ENCODE measurements at regions not wholly inside any gene's neighbourhood (a gene's known extent, or its start where the extent isn't known, plus 50 kb on each side); places are given as distances from the start of the nearest gene placed in this dataset.
A peak's percentile ranks its signal among the peaks of the same experiment; 100 is the strongest.

DNA sequence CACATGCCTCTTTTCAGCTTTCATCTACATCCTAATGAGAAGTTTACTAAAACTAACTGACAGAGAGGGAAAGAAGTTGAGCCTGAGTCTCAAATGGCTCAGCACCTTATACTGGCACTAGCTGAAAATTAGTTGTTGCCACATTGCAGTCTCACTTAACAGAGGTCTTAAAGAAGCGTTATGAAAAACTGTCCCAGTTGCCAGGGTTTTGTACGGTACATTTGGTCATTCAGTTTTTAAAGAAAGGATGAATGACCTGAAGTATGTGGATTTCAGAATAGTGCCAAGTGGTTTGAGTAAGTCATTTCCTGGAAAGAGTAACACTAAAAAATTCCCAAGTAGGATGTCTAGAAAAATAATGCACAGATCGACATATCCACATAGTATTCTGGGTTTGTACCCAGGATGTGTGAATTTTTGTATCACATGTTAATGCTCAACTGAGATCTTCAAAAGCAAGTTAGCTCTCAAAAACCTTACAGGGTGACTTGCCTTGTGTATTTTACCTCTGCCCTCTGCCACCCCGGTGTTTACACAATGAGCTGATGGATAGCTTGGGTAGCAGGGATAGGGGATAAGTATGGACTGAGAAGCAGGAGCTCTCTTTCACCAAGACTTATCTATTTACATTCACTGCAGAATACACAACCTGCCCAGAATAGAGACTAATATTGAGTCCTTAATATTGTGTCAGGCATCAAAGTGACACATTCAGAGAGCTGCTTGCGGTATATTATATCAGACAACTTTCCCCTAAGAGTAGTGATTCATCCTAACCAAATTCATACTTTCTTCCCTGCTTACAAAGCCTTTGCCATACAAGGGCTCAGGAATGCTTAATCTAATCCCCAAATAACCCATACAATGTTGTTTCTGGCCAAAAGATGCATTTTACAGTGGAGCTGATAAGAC, 1075.7 kb upstream of the PABPC4L start:
- H3K4me3 ChIP-seq: no peak overlapping the region
- CTCF ChIA-PET: no interaction called here
- 22% methylated on average over 5 of the region's 5 CpGs for WGBS (ENCODE audit: missing lambda C conversion rate)
- TF ChIP-seq, protein P1, sequence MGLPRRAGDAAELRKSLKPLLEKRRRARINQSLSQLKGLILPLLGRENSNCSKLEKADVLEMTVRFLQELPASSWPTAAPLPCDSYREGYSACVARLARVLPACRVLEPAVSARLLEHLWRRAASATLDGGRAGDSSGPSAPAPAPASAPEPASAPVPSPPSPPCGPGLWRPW (IDR thresholded peaks at IDR 0.05): no peak
- TF ChIP-seq, protein P2, sequence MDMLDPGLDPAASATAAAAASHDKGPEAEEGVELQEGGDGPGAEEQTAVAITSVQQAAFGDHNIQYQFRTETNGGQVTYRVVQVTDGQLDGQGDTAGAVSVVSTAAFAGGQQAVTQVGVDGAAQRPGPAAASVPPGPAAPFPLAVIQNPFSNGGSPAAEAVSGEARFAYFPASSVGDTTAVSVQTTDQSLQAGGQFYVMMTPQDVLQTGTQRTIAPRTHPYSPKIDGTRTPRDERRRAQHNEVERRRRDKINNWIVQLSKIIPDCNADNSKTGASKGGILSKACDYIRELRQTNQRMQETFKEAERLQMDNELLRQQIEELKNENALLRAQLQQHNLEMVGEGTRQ (IDR thresholded peaks at IDR 0.05): no peak
- no peak for TF ChIP-seq BHLHE40 (IDR thresholded peaks at IDR 0.05; ENCODE audit: low read depth, low read length)
- TF ChIP-seq, protein P3, sequence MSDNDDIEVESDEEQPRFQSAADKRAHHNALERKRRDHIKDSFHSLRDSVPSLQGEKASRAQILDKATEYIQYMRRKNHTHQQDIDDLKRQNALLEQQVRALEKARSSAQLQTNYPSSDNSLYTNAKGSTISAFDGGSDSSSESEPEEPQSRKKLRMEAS (IDR thresholded peaks at IDR 0.05): no peak
- FAIRE-seq: no peak
- POLR2A ChIA-PET: no interaction called here
- H3K27ac ChIP-seq: no peak overlapping the region
- 0 out of 3 replicates have a peak overlapping the region, but pooled peaks have one; percentile 5 for H3K4me2 ChIP-seq
- no peaks in the 10 kb centered on the region for H3K9me3 ChIP-seq
- no peak for DNase-seq (ENCODE audit: low read depth in 1 of 2, low spot score in 1 of 2)
- H3K4me1 ChIP-seq: no peaks in the 10 kb centered on the region
- no peak for ATAC-seq

DNA sequence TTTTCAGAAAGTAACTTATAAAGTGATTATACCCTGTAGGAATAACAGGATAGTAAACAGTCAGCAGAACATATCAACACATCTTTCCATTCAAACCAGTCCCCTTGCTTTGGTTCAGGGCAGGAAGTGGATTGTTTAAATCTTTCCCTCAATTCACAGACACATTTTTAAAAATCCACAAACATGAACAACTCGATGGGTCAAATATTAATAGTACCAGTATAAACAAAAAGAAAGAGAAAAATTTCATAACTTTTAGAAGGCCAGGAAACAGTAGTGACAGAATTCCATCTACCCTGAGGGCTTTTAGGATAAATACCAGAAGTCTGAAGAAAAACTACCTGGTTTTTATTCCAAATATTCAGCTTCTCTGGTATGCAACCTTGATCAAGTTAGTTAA, 1072.8 kb upstream of the PABPC4L start:
- ATAC-seq: no peak
- no peak for DNase-seq (ENCODE audit: low read depth in 1 of 2, low spot score in 1 of 2)
- TF ChIP-seq, protein P4, sequence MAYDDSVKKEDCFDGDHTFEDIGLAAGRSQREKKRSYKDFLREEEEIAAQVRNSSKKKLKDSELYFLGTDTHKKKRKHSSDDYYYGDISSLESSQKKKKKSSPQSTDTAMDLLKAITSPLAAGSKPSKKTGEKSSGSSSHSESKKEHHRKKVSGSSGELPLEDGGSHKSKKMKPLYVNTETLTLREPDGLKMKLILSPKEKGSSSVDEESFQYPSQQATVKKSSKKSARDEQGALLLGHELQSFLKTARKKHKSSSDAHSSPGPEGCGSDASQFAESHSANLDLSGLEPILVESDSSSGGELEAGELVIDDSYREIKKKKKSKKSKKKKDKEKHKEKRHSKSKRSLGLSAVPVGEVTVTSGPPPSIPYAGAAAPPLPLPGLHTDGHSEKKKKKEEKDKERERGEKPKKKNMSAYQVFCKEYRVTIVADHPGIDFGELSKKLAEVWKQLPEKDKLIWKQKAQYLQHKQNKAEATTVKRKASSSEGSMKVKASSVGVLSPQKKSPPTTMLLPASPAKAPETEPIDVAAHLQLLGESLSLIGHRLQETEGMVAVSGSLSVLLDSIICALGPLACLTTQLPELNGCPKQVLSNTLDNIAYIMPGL (CRISPR knock-in tag; IDR thresholded peaks at IDR 0.05; ENCODE audit: borderline replicate concordance): no peak
- TF ChIP-seq RARB (CRISPR knock-in tag; IDR thresholded peaks at IDR 0.05) (no peak), CHD2 (IDR thresholded peaks at IDR 0.05; ENCODE audit: low read length, partially characterized antibody) (no peak), KDM1A (IDR thresholded peaks at IDR 0.05; ENCODE audit: low read depth) (no peak), RAD21 (conservative IDR thresholded peaks at IDR 0.05 in 1 of 2, IDR thresholded peaks at IDR 0.05 in 1 of 2) (no peak), POLR2AphosphoS2 (conservative IDR thresholded peaks at IDR 0.05; ENCODE audit: low read length) (no peak), FOXS1 (CRISPR knock-in tag; IDR thresholded peaks at IDR 0.05) (no peak), EP300 (IDR thresholded peaks at IDR 0.05) (no peak), SMC3 (IDR thresholded peaks at IDR 0.05) (no peak), POLR2A (IDR thresholded peaks at IDR 0.05; ENCODE audit: low read length) (no peak), CHD4 (IDR thresholded peaks at IDR 0.05; ENCODE audit: borderline replicate concordance) (no peak)
- TF ChIP-seq, protein P5, sequence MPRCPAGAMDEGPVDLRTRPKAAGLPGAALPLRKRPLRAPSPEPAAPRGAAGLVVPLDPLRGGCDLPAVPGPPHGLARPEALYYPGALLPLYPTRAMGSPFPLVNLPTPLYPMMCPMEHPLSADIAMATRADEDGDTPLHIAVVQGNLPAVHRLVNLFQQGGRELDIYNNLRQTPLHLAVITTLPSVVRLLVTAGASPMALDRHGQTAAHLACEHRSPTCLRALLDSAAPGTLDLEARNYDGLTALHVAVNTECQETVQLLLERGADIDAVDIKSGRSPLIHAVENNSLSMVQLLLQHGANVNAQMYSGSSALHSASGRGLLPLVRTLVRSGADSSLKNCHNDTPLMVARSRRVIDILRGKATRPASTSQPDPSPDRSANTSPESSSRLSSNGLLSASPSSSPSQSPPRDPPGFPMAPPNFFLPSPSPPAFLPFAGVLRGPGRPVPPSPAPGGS (IDR thresholded peaks at IDR 0.05): no peak
- ChIA-PET CTCF (no interaction called here), POLR2A (no interaction called here)
- no peak overlapping the region for H3K27ac ChIP-seq
- H3K4me1 ChIP-seq: no peaks in the 10 kb centered on the region
- FAIRE-seq: no peak
- H3K4me3 ChIP-seq: no peak overlapping the region
- H3K4me2 ChIP-seq: peak overlapping the region; percentile 18; the same call in 1 of the 3 replicates
- H3K9me3 ChIP-seq: no peaks in the 10 kb centered on the region
- WGBS (ENCODE audit: missing lambda C conversion rate): 4% methylated on average over 1 of the region's 1 CpG

DNA sequence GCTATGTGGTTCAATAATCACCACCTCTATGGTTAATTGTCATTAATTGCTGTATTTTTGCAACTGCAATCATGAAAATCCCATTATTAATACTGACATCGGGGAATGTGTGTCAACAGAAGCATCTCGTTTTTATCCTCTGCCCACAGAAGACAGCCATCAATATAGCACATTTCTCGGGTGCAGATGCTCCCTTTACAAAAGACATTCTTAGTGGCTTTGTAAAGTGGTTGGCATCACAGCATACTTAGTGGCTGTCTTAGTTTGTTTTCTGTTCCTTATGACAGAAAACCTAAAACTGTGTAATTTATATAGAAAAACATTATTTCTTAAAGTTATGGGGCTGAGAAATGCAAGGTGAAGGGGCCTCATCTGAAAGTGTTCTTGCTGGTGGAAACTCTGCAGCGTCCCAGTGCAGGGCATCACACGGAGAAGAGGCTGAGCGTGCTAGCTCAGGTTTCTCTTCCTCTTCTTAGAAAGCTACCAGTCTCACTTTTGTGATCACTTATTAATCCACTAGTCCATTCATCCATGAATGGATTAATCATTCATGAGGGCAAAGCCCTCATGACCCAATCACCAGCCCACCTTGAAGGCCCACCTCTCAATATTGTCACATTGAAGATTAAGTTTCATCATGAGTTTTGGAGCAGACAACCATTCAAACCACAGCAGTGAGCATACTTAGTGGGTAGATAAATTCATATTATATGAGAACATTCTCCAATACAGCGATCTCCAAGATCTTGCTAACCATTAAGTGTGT, 1067.7 kb upstream of the PABPC4L start:
- no peak for DNase-seq (ENCODE audit: low read depth in 1 of 2, low spot score in 1 of 2)
- 31% methylated on average over 7 of the region's 7 CpGs for WGBS (ENCODE audit: missing lambda C conversion rate)
- Histone ChIP-seq H3K4me2 (no peak overlapping the region), H3K27ac (no peak overlapping the region), H3K9me3 (no peaks in the 10 kb centered on the region), H3K4me1 (no peaks in the 10 kb centered on the region), H3K4me3 (no peak overlapping the region)
- ATAC-seq: no peak
- ChIA-PET POLR2A (no interaction called here), CTCF (no interaction called here)
- no peak for FAIRE-seq
- TF ChIP-seq HOXB5 (CRISPR knock-in tag; IDR thresholded peaks at IDR 0.05) (no peak), EHMT2 (IDR thresholded peaks at IDR 0.05; ENCODE audit: low read depth) (no peak), ZC3H11A (IDR thresholded peaks at IDR 0.05) (no peak), FOXS1 (CRISPR knock-in tag; IDR thresholded peaks at IDR 0.05) (no peak), POLR2A (IDR thresholded peaks at IDR 0.05; ENCODE audit: low read length) (no peak), MAZ (IDR thresholded peaks at IDR 0.05; ENCODE audit: borderline replicate concordance, low read depth, low read length) (no peak), HDAC2 (IDR thresholded peaks at IDR 0.05) (no peak), TFCP2L1 (CRISPR knock-in tag; IDR thresholded peaks at IDR 0.05) (no peak), NPAS2 (CRISPR knock-in tag; IDR thresholded peaks at IDR 0.05; ENCODE audit: borderline replicate concordance) (no peak)
- TF ChIP-seq, protein P3 (IDR thresholded peaks at IDR 0.05): no peak
- TF ChIP-seq, protein P6, sequence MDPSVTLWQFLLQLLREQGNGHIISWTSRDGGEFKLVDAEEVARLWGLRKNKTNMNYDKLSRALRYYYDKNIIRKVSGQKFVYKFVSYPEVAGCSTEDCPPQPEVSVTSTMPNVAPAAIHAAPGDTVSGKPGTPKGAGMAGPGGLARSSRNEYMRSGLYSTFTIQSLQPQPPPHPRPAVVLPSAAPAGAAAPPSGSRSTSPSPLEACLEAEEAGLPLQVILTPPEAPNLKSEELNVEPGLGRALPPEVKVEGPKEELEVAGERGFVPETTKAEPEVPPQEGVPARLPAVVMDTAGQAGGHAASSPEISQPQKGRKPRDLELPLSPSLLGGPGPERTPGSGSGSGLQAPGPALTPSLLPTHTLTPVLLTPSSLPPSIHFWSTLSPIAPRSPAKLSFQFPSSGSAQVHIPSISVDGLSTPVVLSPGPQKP (IDR thresholded peaks at IDR 0.05; ENCODE audit: low read depth, low read length): no peak
- TF ChIP-seq, protein P1 (IDR thresholded peaks at IDR 0.05): no peak
- TF ChIP-seq, protein P7, sequence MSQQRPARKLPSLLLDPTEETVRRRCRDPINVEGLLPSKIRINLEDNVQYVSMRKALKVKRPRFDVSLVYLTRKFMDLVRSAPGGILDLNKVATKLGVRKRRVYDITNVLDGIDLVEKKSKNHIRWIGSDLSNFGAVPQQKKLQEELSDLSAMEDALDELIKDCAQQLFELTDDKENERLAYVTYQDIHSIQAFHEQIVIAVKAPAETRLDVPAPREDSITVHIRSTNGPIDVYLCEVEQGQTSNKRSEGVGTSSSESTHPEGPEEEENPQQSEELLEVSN (IDR thresholded peaks at IDR 0.05; ENCODE audit: borderline replicate concordance, low read depth): no peak

Data from A549 (cell line).